ENCODE measurements at regions not wholly inside any gene's neighbourhood (a gene's known extent, or its start where the extent isn't known, plus 50 kb on each side); places are given as distances from the start of the nearest gene placed in this dataset.
A peak's percentile ranks its signal among the peaks of the same experiment; 100 is the strongest.
"Not testable (repeated sequence)": the region's sequence is repeated elsewhere in the genome, so short reads cannot be mapped to it uniquely, and the experiment has no call there.

DNA sequence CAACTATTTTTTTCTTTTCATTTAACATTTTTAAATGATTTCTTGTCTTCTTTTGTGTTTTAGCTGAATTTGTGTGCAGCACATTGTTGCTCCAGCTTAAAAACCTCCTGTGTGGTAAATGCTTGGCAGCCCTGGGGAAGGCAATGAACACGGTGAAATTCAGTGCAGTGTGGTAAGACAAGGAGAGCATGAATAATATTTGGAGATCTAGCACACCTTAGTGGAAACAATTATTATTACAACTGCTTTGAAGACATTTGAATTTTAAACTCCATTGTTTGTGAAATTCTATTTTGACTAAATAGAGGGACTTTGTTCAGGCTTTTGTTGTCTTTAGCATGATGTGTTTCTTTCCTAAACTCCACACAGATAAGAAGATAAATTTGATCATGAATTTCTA, 242.6 kb upstream of the CXADR start:
- peak in 1 of 2 experiments; percentile 12 for DNase-seq

DNA sequence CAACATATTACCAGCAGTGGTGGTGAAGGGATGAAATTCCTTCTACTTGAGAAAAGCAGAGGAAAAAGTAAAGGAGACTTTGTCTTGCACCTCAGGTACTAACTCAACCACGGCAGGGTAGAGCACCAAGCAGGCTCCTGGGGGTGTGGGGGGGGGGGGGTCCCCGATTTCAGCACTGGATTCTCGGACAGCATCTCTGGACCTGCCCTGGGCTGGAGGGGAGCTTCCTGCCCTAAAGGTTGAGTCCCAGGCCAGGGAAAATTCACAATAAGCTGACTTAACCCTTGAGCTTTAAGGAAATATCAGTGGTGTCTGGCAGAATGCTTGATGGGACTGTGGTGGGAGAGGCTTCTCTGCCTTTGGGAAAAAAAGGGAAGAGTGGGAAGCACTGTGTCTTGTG, 233.2 kb upstream of the CXADR start:
- no peaks in the 10 kb centered on the region for H3K36me3 Mint-ChIP-seq (ENCODE audit: insufficient read depth, unreplicated experiment)
- BruUV-seq (replicated peaks) = no TSS peak
- no peaks in the 10 kb centered on the region for H3K9me3 ChIP-seq
- H3K4me1 ChIP-seq = no peaks in the 10 kb centered on the region
- no peak overlapping the region for H3K27ac Mint-ChIP-seq (ENCODE audit: unreplicated experiment)
- H3K36me3 ChIP-seq (ENCODE audit: control insufficient read depth, insufficient read depth, low read length) = no peaks in the 10 kb centered on the region
- DNase-seq = no peak
- H3K27me3 ChIP-seq (replicated peaks; ENCODE audit: control insufficient read depth, insufficient read depth, low read length) = no peaks in the 10 kb centered on the region
- TF ChIP-seq, protein P1, sequence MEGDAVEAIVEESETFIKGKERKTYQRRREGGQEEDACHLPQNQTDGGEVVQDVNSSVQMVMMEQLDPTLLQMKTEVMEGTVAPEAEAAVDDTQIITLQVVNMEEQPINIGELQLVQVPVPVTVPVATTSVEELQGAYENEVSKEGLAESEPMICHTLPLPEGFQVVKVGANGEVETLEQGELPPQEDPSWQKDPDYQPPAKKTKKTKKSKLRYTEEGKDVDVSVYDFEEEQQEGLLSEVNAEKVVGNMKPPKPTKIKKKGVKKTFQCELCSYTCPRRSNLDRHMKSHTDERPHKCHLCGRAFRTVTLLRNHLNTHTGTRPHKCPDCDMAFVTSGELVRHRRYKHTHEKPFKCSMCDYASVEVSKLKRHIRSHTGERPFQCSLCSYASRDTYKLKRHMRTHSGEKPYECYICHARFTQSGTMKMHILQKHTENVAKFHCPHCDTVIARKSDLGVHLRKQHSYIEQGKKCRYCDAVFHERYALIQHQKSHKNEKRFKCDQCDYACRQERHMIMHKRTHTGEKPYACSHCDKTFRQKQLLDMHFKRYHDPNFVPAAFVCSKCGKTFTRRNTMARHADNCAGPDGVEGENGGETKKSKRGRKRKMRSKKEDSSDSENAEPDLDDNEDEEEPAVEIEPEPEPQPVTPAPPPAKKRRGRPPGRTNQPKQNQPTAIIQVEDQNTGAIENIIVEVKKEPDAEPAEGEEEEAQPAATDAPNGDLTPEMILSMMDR (IDR thresholded peaks at IDR 0.05; ENCODE audit: insufficient read depth in 1 of 2, low read depth in 1 of 2, low read length in 1 of 2, severe bottlenecking in 1 of 2, unreplicated experiment in 1 of 2) = no peak
- intact Hi-C loops (cut with micrococcal nuclease; ENCODE audit: unreplicated experiment) = no loop called here
- no peak overlapping the region for H3K4me3 Mint-ChIP-seq (ENCODE audit: unreplicated experiment)
- ChIA-PET CTCF (no interaction called here), POLR2A (no interaction called here)
- H3K9me3 Mint-ChIP-seq (ENCODE audit: unreplicated experiment) = no peaks in the 10 kb centered on the region
- H3K4me1 Mint-ChIP-seq (ENCODE audit: low read depth, unreplicated experiment) = no peaks in the 10 kb centered on the region
- no peaks in the 10 kb centered on the region for H3K27me3 Mint-ChIP-seq (ENCODE audit: insufficient read depth, unreplicated experiment)
- no peak overlapping the region for H3K4me3 ChIP-seq (ENCODE audit: low read depth, low read length)

More for the DNA sequence above, 242.6 kb upstream of the CXADR start:
- H3K4me1 ChIP-seq = no peaks in the 10 kb centered on the region
- no TSS peak for BruUV-seq (replicated peaks)
- Mint-ChIP-seq H3K4me1 (ENCODE audit: low read depth, unreplicated experiment) (no peaks in the 10 kb centered on the region), H3K27me3 (ENCODE audit: insufficient read depth, unreplicated experiment) (peaks cover 12% of the 10 kb centered on the region), H3K9me3 (ENCODE audit: unreplicated experiment) (no peaks in the 10 kb centered on the region), H3K27ac (ENCODE audit: unreplicated experiment) (no peak overlapping the region), H3K36me3 (ENCODE audit: insufficient read depth, unreplicated experiment) (no peaks in the 10 kb centered on the region), H3K4me3 (ENCODE audit: unreplicated experiment) (no peak overlapping the region)
- no peak overlapping the region for H3K4me3 ChIP-seq (ENCODE audit: low read depth, low read length)
- CTCF ChIA-PET = no interaction called here
- H3K36me3 ChIP-seq (ENCODE audit: control insufficient read depth, insufficient read depth, low read length) = no peaks in the 10 kb centered on the region
- no peaks in the 10 kb centered on the region for H3K9me3 ChIP-seq
- POLR2A ChIA-PET = no interaction called here
- TF ChIP-seq, protein P1 (IDR thresholded peaks at IDR 0.05; ENCODE audit: insufficient read depth in 1 of 2, low read depth in 1 of 2, low read length in 1 of 2, severe bottlenecking in 1 of 2, unreplicated experiment in 1 of 2) = peak; percentile 14 to 50
- intact Hi-C loops (cut with micrococcal nuclease; ENCODE audit: unreplicated experiment) = loop anchor here (1.0 kb wide), 1 partner anchor 328 kb away; no protein-coding TSS in a partner anchor
- no peaks in the 10 kb centered on the region for H3K27me3 ChIP-seq (replicated peaks; ENCODE audit: control insufficient read depth, insufficient read depth, low read length)

DNA sequence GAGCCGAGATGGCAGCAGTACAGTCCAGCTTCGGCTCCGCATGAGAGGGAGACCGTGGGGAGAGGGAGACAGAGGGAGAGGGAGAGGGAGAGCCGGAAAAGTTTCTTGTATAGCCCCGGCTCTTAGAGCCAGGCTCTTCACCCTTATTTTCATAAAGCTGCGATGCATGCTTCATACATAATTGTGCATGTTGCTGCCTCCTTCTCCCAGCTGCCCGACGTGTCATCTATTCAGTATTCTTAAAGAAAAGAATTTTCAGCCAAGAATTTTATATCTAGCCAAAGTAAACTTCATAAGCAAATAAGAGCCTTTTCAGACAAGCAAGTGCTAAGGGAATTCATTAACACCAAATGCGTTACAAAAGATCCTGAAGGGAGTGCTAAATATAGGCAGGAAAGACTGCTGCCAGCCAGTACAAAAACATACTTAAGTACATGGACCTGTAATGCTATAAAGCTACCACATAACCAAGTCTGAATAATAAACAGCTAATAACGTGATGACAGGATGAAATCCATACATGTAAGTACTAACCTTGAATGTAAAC, 219.8 kb upstream of the CXADR start:
- intact Hi-C loops (cut with micrococcal nuclease; ENCODE audit: unreplicated experiment); H3K36me3 ChIP-seq (ENCODE audit: control insufficient read depth, insufficient read depth, low read length); DNase-seq; H3K27me3 ChIP-seq (replicated peaks; ENCODE audit: control insufficient read depth, insufficient read depth, low read length); H3K36me3 Mint-ChIP-seq (ENCODE audit: insufficient read depth, unreplicated experiment); H3K4me1 ChIP-seq; H3K27me3 Mint-ChIP-seq (ENCODE audit: insufficient read depth, unreplicated experiment); POLR2A ChIA-PET; H3K4me3 Mint-ChIP-seq (ENCODE audit: unreplicated experiment); CTCF ChIA-PET; BruUV-seq (replicated peaks); H3K9me3 ChIP-seq; H3K4me1 Mint-ChIP-seq (ENCODE audit: low read depth, unreplicated experiment); H3K27ac Mint-ChIP-seq (ENCODE audit: unreplicated experiment); H3K4me3 ChIP-seq (ENCODE audit: low read depth, low read length): not testable (repeated sequence)
- H3K9me3 Mint-ChIP-seq (ENCODE audit: unreplicated experiment) = peaks cover 21% of the 10 kb centered on the region

DNA sequence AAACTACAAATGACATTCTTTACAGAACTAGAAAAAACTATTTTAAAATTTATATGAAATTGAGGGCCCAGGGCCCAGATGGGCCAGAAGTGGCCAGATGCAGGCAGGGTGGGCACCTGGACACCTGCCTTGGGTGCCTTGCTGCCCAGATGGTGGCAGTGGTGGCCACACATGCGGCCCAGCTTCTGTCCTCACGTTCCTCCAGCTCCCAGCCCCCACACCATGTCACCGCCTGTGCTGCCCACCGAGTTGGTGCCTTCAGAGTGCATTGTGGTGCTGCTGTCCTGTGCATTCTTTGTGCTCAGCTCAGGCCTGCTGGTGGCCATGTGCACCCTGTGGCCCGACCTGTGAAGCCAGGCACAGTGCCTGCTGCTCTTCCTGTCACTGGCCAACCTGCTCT, 216.8 kb upstream of the CXADR start:
- DNase-seq = no peak
- BruUV-seq (replicated peaks) = no TSS peak
- peaks cover 3% of the 10 kb centered on the region for H3K27me3 Mint-ChIP-seq (ENCODE audit: insufficient read depth, unreplicated experiment)
- H3K4me3 Mint-ChIP-seq (ENCODE audit: unreplicated experiment) = no peak overlapping the region
- ChIA-PET POLR2A (no interaction called here), CTCF (interaction anchor here (0.9 kb wide), 1 partner anchor 290 kb away, joined by 3 read pairs; no protein-coding TSS in a partner anchor)
- peaks cover 21% of the 10 kb centered on the region for H3K9me3 Mint-ChIP-seq (ENCODE audit: unreplicated experiment)
- no peak overlapping the region for H3K4me3 ChIP-seq (ENCODE audit: low read depth, low read length)
- intact Hi-C loops (cut with micrococcal nuclease; ENCODE audit: unreplicated experiment) = no loop called here
- H3K36me3 ChIP-seq (ENCODE audit: control insufficient read depth, insufficient read depth, low read length) = no peaks in the 10 kb centered on the region
- H3K27me3 ChIP-seq (replicated peaks; ENCODE audit: control insufficient read depth, insufficient read depth, low read length) = no peaks in the 10 kb centered on the region
- no peak overlapping the region for H3K27ac Mint-ChIP-seq (ENCODE audit: unreplicated experiment)
- H3K9me3 ChIP-seq = peaks cover 8% of the 10 kb centered on the region; the same call in 1 of the 2 replicates
- no peaks in the 10 kb centered on the region for H3K4me1 ChIP-seq
- no peaks in the 10 kb centered on the region for H3K4me1 Mint-ChIP-seq (ENCODE audit: low read depth, unreplicated experiment)
- H3K36me3 Mint-ChIP-seq (ENCODE audit: insufficient read depth, unreplicated experiment) = no peaks in the 10 kb centered on the region
- TF ChIP-seq, protein P1 (IDR thresholded peaks at IDR 0.05; ENCODE audit: insufficient read depth in 1 of 2, low read depth in 1 of 2, low read length in 1 of 2, severe bottlenecking in 1 of 2, unreplicated experiment in 1 of 2) = no peak

DNA sequence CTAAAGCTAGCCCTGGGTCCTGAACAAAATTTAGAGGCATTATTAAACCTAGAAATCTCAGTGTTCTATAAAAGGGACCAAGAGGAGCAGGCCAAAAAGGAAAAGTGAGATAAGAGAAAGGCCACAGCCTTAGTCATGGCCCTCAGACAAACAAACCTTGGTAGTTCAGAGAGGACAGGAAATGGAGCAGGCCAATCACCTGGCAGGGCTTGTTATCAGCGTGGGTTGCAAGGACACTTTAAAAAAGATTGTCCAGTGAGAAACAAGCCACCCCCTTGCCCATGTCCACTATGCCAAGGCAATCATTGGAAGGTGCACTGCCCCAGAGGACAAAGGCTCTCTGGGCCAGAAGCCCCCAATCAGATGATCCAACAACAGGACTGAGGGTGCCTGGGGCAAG, 213.3 kb upstream of the CXADR start:
- H3K9me3 ChIP-seq; BruUV-seq (replicated peaks); H3K27ac Mint-ChIP-seq (ENCODE audit: unreplicated experiment); H3K9me3 Mint-ChIP-seq (ENCODE audit: unreplicated experiment); POLR2A ChIA-PET; CTCF ChIA-PET; H3K4me1 ChIP-seq; H3K4me3 Mint-ChIP-seq (ENCODE audit: unreplicated experiment); H3K4me1 Mint-ChIP-seq (ENCODE audit: low read depth, unreplicated experiment); H3K36me3 Mint-ChIP-seq (ENCODE audit: insufficient read depth, unreplicated experiment); H3K27me3 ChIP-seq (replicated peaks; ENCODE audit: control insufficient read depth, insufficient read depth, low read length); H3K27me3 Mint-ChIP-seq (ENCODE audit: insufficient read depth, unreplicated experiment); H3K36me3 ChIP-seq (ENCODE audit: control insufficient read depth, insufficient read depth, low read length); H3K4me3 ChIP-seq (ENCODE audit: low read depth, low read length); DNase-seq; intact Hi-C loops (cut with micrococcal nuclease; ENCODE audit: unreplicated experiment): not testable (repeated sequence)
